Spleen (tissue), 7 donors: ENCODE measurements at regions not wholly inside any gene's neighbourhood (a gene's known extent, or its start where the extent isn't known, plus 50 kb on each side); places are given as distances from the start of the nearest gene placed in this dataset.

ENCODE experiments used
- POLR2A ChIP-seq, 3 donors: fragments of 450-650 bp; IDR thresholded peaks; one replicate each; pipeline ENCODE4 v1.5.1; 2017; ENCODE audit warnings: antibody characterized with exemption in 3 of 3, mild to moderate bottlenecking in 1 of 3
- TF ChIP-seq, protein P1 (sequence below), 11 experiments: fragments of 200-600 bp in 7 of 11; fragments of 450-650 bp in 4 of 11; sonication (generic) in 4 of 11; IDR thresholded peaks in 8 of 11; conservative IDR thresholded peaks in 3 of 11; 1 replicate in 7 of 11; 2 replicates in 4 of 11; pipeline versions ENCODE4 v1.4.0 to v1.8.0; 2016 to 2021; ENCODE audit warnings: antibody characterized with exemption in 11 of 11, inconsistent platforms in 4 of 11, mild to moderate bottlenecking in 1 of 11
- donor health status: DM: no; HTN: no; CAD: no; lungs with moderate emphysema.
- donor health status: DM: no; HTN: no; CAD: no.
- donor health status: DM: no; HTN: no; CAD: no.

- no peak for TF ChIP-seq POLR2A (IDR thresholded peaks at IDR 0.05)
- TF ChIP-seq, protein P1, sequence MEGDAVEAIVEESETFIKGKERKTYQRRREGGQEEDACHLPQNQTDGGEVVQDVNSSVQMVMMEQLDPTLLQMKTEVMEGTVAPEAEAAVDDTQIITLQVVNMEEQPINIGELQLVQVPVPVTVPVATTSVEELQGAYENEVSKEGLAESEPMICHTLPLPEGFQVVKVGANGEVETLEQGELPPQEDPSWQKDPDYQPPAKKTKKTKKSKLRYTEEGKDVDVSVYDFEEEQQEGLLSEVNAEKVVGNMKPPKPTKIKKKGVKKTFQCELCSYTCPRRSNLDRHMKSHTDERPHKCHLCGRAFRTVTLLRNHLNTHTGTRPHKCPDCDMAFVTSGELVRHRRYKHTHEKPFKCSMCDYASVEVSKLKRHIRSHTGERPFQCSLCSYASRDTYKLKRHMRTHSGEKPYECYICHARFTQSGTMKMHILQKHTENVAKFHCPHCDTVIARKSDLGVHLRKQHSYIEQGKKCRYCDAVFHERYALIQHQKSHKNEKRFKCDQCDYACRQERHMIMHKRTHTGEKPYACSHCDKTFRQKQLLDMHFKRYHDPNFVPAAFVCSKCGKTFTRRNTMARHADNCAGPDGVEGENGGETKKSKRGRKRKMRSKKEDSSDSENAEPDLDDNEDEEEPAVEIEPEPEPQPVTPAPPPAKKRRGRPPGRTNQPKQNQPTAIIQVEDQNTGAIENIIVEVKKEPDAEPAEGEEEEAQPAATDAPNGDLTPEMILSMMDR (IDR thresholded peaks at IDR 0.05 in 8 of 11, conservative IDR thresholded peaks at IDR 0.05 in 3 of 11): no peak
Observed at GRCh38 chr11:12592283-12592682, 81.9 kb upstream of the TEAD1 start.
